Kidney (tissue), 13 donors: ENCODE measurements at regions not wholly inside any gene's neighbourhood (a gene's known extent, or its start where the extent isn't known, plus 50 kb on each side); places are given as distances from the start of the nearest gene placed in this dataset.

Source experiments
- DNase-seq, 5 donors: peaks; one replicate each; pipeline ENCODE4 v3.0.0-alpha.2; 2013 to 2020
- FAIRE-seq: peaks from 2 replicates; lab custom pipeline; 2012; peaks lifted over from hg19 to GRCh38; lab: Jason Lieb, UNC
- H3K27ac ChIP-seq, 2 donors: one replicate each; pipeline ENCODE4 v1.7.0; 2013; ENCODE audit warnings: low read depth in 2 of 2, low read length in 2 of 2, inconsistent platforms in 1 of 2
- H3K27me3 ChIP-seq: one replicate; pipeline ENCODE4 v1.7.1; 2013; ENCODE audit warnings: low read length, inconsistent platforms; ENCODE audit not compliant: control insufficient read depth, insufficient read depth
- H3K36me3 ChIP-seq, 3 donors: one replicate each; pipeline versions ENCODE4 v1.7.0 to v1.7.1; 2013; ENCODE audit warnings: low read length in 3 of 3, control low read depth in 1 of 3, inconsistent platforms in 1 of 3; ENCODE audit not compliant: insufficient read depth in 3 of 3, control insufficient read depth in 2 of 3
- H3K4me1 ChIP-seq, 3 donors: one replicate each; pipeline versions ENCODE4 v1.7.0 to v1.7.1; 2013; ENCODE audit warnings: low read length in 3 of 3, inconsistent platforms in 1 of 3, low read depth in 1 of 3; ENCODE audit not compliant: control insufficient read depth in 2 of 3, insufficient read depth in 2 of 3
- H3K4me3 ChIP-seq, 3 donors: one replicate each; pipeline versions ENCODE4 v1.7.0 to v1.8.1; 2013; ENCODE audit warnings: low read length in 3 of 3, control low read depth in 1 of 3, inconsistent platforms in 1 of 3
- H3K9ac ChIP-seq, 3 donors: one replicate each; pipeline versions ENCODE4 v1.7.0 to v1.7.1; 2013; ENCODE audit warnings: low read length in 3 of 3, control low read depth in 1 of 3, inconsistent platforms in 1 of 3
- H3K9me3 ChIP-seq, 3 donors: one replicate each; pipeline versions ENCODE4 v1.7.0 to v1.7.1; 2013; ENCODE audit warnings: low read length in 3 of 3, control low read depth in 1 of 3, inconsistent platforms in 1 of 3; ENCODE audit not compliant: control insufficient read depth in 2 of 3, insufficient read depth in 1 of 3
- intact Hi-C: fragments of 100-400 bp; cut with DNase I; formaldehyde crosslinking; loops from one replicate; pipeline ENCODE4 v1.11.1; 2022
- TF ChIP-seq, protein P1 (sequence below): IDR thresholded peaks from 3 replicates; pipeline ENCODE4 v1.5.1; 2012; ENCODE audit warnings: mild to moderate bottlenecking, moderate library complexity, borderline replicate concordance; ENCODE audit not compliant: insufficient read depth; ENCODE audit errors: extremely low read depth
- donor health status: control.
- donor health status: control.
- donor health status: control.
- donor health status: control.
- donor health status: control.
- donor health status: DM: yes; HTN: yes; CAD: no.
- donor health status: Normal renal cell carcinoma (clear cell type).

DNA sequence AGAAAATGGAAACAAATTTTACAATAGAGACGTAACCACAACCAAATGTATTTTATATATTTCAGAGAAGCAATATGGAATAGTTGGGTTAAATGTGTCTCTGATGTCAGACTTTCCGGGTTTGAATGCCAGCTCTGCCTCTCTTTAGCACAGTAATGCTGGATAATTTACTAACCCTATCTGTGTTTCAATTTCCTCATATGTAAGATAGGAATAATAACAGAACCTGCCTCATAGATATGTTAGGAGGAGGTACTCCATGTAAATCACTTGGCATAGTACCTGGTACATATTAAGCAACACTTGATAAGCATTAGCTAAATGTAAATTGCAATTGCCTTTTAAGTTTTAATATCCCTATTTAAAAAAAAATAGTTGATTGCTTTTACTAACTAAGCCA lies 231.3 kb upstream of the ZC3H15 start:
- FAIRE-seq (no peak), DNase-seq (no peak)
- H3K27ac ChIP-seq: no peak overlapping the region
- no peak overlapping the region for H3K9ac ChIP-seq
- H3K27me3 ChIP-seq: no peaks in the 10 kb centered on the region
- no peaks in the 10 kb centered on the region for H3K9me3 ChIP-seq
- intact Hi-C loops: no loop called here
- no peak overlapping the region for H3K4me3 ChIP-seq
- no peaks in the 10 kb centered on the region for H3K36me3 ChIP-seq
- TF ChIP-seq, protein P1, sequence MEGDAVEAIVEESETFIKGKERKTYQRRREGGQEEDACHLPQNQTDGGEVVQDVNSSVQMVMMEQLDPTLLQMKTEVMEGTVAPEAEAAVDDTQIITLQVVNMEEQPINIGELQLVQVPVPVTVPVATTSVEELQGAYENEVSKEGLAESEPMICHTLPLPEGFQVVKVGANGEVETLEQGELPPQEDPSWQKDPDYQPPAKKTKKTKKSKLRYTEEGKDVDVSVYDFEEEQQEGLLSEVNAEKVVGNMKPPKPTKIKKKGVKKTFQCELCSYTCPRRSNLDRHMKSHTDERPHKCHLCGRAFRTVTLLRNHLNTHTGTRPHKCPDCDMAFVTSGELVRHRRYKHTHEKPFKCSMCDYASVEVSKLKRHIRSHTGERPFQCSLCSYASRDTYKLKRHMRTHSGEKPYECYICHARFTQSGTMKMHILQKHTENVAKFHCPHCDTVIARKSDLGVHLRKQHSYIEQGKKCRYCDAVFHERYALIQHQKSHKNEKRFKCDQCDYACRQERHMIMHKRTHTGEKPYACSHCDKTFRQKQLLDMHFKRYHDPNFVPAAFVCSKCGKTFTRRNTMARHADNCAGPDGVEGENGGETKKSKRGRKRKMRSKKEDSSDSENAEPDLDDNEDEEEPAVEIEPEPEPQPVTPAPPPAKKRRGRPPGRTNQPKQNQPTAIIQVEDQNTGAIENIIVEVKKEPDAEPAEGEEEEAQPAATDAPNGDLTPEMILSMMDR: no peak
- no peaks in the 10 kb centered on the region for H3K4me1 ChIP-seq

DNA sequence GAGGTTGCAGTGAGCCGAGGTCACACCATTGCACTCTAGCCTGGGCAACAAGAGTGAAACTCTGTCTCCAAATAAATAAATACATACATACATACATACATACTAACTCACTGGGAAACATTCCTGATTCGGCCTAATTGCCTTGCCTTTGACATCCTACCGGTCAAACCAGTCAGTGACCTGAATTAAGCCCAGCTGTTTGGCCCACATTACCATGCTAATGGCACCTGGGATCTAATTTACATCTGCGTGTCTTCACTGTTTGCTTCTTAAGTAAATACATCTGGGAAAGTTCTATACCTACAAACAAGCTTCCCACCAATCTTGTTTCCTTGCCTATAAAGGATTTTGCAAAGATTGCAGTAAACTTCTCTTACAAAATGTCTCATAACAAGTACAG lies 230.2 kb upstream of the ZC3H15 start:
- no peak for FAIRE-seq
- Histone ChIP-seq H3K9ac (no peak overlapping the region), H3K27ac (no peak overlapping the region), H3K9me3 (no peaks in the 10 kb centered on the region), H3K36me3 (no peaks in the 10 kb centered on the region), H3K4me1 (no peaks in the 10 kb centered on the region), H3K27me3 (no peaks in the 10 kb centered on the region), H3K4me3 (no peak overlapping the region)
- TF ChIP-seq, protein P1: no peak
- peak in 2 of 5 donors; percentile 1 to 4 for DNase-seq
- intact Hi-C loops: no loop called here

DNA sequence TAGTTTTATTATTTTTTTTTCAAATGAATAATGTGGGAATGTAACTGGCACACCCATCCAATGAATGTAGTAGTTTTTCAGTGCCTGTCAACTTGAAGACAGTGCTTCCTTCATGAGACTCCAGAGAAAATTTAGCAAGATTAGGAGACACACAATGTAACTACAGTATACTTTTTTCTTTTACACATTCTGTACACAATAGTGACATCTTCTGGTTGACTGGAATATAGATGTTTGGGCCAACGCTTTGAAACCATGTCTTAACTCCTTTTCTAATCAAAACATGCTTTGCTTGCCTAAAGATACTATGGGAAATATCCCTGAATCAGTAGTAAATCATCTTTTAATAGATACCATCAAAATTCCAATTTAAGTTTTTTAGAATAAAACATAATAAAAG lies 229.5 kb upstream of the ZC3H15 start:
- TF ChIP-seq, protein P1: peak; percentile 45
- H3K4me1 ChIP-seq: no peaks in the 10 kb centered on the region
- FAIRE-seq: peak; percentile 87

DNA sequence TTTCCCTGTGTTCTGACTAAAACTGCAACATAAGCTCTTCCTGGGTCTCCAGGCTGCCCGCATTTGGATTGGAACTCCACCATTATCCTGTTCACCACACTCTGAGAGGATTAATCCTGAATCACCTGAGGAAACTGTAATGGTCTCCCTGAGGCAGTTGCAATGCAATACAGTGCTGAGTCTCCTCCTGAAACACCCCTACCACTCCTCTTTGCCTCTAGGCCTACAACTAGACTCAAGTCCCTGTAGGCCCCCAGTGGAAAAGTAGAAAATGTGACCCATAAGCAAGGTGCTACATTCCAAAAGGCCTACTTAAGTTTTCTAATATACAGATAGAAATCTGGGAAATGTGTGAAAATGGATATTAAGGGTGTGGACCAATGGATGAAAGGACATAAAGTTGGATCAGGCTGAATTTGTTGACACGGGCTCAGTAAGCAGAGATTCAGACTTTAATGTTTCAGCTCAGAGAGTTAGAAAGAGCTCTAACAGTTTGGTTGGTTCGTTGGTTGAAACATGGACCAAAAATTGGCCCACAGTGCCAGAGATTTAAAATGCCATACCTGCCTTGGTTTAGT lies 222.3 kb upstream of the ZC3H15 start:
- no peaks in the 10 kb centered on the region for H3K27me3 ChIP-seq
- H3K9me3 ChIP-seq: no peaks in the 10 kb centered on the region
- H3K36me3 ChIP-seq: no peaks in the 10 kb centered on the region
- DNase-seq (no peak), FAIRE-seq (no peak)
- intact Hi-C loops: no loop called here
- H3K4me1 ChIP-seq: no peaks in the 10 kb centered on the region
- H3K4me3 ChIP-seq: no peak overlapping the region
- H3K27ac ChIP-seq: no peak overlapping the region
- TF ChIP-seq, protein P1: no peak
- no peak overlapping the region for H3K9ac ChIP-seq

More for the DNA sequence above, 229.5 kb upstream of the ZC3H15 start:
- Histone ChIP-seq H3K9me3 (no peaks in the 10 kb centered on the region), H3K27me3 (no peaks in the 10 kb centered on the region), H3K9ac (no peak overlapping the region), H3K27ac (no peak overlapping the region), H3K4me3 (no peak overlapping the region), H3K36me3 (no peaks in the 10 kb centered on the region)
- intact Hi-C loops: no loop called here
- DNase-seq: peak in 2 of 5 donors; percentile 68 to 81
